Right lobe of liver (tissue), 4 donors: ENCODE measurements at regions not wholly inside any gene's neighbourhood (a gene's known extent, or its start where the extent isn't known, plus 50 kb on each side); places are given as distances from the start of the nearest gene placed in this dataset.

Experiments
- CTCF ChIP-seq, 4 donors: fragments of 200-600 bp in 3 of 4; fragments of 450-650 bp in 1 of 4; IDR thresholded peaks; one replicate each; pipeline versions ENCODE4 v1.5.1 to v1.8.0; 2016 to 2022; ENCODE audit warnings: antibody characterized with exemption in 4 of 4, mild to moderate bottlenecking in 2 of 4
- POLR2A ChIP-seq: fragments of 450-650 bp; IDR thresholded peaks from one replicate; pipeline ENCODE4 v1.6.1; 2017; ENCODE audit warnings: antibody characterized with exemption, mild to moderate bottlenecking
- donor health status: DM: no; HTN: no; CAD: no.
- donor health status: DM: no; HTN: no; CAD: no.
- donor health status: DM: no; HTN: yes; CAD: no.

GRCh38 chr9:107155244-107155817 is 127.7 kb upstream of the RAD23B start:
- peak; percentile 14 to 44 (median 36) for TF ChIP-seq CTCF (IDR thresholded peaks at IDR 0.05)
- TF ChIP-seq POLR2A: no peak
